HFFc6 (cell line): ENCODE measurements at regions not wholly inside any gene's neighbourhood (a gene's known extent, or its start where the extent isn't known, plus 50 kb on each side); places are given as distances from the start of the nearest gene placed in this dataset.

Experiments used
- DNase-seq: peaks from one replicate; pipeline ENCODE4 v3.0.0-alpha.2; 2018
- H3K27ac Mint-ChIP-seq: 2 replicates; pipeline ENCODE4 v1.8.0; 2020; ENCODE audit warnings: mild to moderate bottlenecking, mixed read lengths
- H3K27me3 Mint-ChIP-seq: 2 replicates; pipeline ENCODE4 v1.8.0; 2021; ENCODE audit warnings: mild to moderate bottlenecking, moderate library complexity, mixed read lengths; ENCODE audit not compliant: insufficient read depth
- H3K36me3 Mint-ChIP-seq: 2 replicates; pipeline ENCODE4 v1.8.0; 2021; ENCODE audit warnings: low read depth, mixed read lengths
- H3K4me1 Mint-ChIP-seq: 2 replicates; pipeline ENCODE4 v1.8.0; 2020; ENCODE audit warnings: low read depth, mixed read lengths
- H3K4me3 Mint-ChIP-seq: 2 replicates; pipeline ENCODE4 v1.8.0; 2020; ENCODE audit warnings: mild to moderate bottlenecking, moderate library complexity, mixed read lengths
- H3K9me3 Mint-ChIP-seq: 2 replicates; pipeline ENCODE4 v1.8.0; 2020; ENCODE audit warnings: mild to moderate bottlenecking, mixed read lengths
- TF ChIP-seq, protein P1 (sequence below): fragments of 200-600 bp; sonication (generic); IDR thresholded peaks from 2 replicates; pipeline ENCODE4 v1.5.0; 2021; ENCODE audit warnings: antibody characterized with exemption, mild to moderate bottlenecking

DNA sequence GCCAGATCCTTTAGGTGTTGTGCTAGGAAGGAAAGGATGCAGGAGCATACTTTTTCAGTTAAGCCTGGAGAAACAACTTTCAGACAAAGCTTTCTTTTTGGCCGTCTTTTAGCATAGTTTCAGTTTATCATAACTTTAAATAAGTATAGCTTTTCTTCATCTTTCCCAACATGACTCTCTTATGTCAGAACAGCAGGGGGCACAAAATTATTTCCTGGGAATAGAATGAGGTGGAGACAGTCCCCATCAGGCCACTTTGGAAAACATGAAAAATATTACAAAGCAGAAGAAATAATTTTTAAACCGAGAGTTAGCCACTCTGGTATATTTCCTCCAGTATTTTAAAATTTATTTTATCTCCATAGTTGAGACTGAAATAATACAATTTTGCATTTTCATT, 387.6 kb downstream of the HAPSTR1 start:
- Mint-ChIP-seq H3K4me1 (no peaks in the 10 kb centered on the region), H3K4me3 (no peak overlapping the region), H3K36me3 (no peaks in the 10 kb centered on the region), H3K27ac (no peak overlapping the region), H3K27me3 (no peaks in the 10 kb centered on the region; the same call in 1 of the 2 replicates), H3K9me3 (peaks cover 18% of the 10 kb centered on the region)
- TF ChIP-seq, protein P1, sequence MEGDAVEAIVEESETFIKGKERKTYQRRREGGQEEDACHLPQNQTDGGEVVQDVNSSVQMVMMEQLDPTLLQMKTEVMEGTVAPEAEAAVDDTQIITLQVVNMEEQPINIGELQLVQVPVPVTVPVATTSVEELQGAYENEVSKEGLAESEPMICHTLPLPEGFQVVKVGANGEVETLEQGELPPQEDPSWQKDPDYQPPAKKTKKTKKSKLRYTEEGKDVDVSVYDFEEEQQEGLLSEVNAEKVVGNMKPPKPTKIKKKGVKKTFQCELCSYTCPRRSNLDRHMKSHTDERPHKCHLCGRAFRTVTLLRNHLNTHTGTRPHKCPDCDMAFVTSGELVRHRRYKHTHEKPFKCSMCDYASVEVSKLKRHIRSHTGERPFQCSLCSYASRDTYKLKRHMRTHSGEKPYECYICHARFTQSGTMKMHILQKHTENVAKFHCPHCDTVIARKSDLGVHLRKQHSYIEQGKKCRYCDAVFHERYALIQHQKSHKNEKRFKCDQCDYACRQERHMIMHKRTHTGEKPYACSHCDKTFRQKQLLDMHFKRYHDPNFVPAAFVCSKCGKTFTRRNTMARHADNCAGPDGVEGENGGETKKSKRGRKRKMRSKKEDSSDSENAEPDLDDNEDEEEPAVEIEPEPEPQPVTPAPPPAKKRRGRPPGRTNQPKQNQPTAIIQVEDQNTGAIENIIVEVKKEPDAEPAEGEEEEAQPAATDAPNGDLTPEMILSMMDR: no peak; the same call in 1 of the 2 replicates
- DNase-seq: no peak

DNA sequence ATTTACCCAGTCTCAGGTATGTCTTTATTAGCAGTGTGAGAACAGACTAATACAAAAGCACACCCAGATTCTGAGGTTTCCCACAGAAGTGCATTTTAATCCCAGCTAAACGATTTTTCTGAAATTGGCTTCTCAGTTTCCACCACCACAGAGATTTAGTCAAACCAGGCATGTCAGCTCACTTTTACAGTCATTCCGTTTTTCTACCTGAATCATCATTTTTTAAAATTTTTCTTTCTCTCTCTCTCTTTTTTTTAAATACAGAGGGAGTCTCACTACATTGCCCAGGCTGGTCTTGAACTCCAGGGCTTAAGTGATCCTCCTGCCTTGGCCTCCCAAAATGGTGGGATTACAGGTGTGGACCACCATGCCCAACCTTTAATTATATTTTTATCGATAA, 389.1 kb downstream of the HAPSTR1 start:
- TF ChIP-seq, protein P1: no peak
- no peak for DNase-seq
- no peaks in the 10 kb centered on the region for H3K36me3 Mint-ChIP-seq
- H3K27me3 Mint-ChIP-seq: no peaks in the 10 kb centered on the region; the same call in 1 of the 2 replicates
- no peaks in the 10 kb centered on the region for H3K4me1 Mint-ChIP-seq
- no peak overlapping the region for H3K4me3 Mint-ChIP-seq
- no peak overlapping the region for H3K27ac Mint-ChIP-seq
- H3K9me3 Mint-ChIP-seq: peaks cover 22% of the 10 kb centered on the region

DNA sequence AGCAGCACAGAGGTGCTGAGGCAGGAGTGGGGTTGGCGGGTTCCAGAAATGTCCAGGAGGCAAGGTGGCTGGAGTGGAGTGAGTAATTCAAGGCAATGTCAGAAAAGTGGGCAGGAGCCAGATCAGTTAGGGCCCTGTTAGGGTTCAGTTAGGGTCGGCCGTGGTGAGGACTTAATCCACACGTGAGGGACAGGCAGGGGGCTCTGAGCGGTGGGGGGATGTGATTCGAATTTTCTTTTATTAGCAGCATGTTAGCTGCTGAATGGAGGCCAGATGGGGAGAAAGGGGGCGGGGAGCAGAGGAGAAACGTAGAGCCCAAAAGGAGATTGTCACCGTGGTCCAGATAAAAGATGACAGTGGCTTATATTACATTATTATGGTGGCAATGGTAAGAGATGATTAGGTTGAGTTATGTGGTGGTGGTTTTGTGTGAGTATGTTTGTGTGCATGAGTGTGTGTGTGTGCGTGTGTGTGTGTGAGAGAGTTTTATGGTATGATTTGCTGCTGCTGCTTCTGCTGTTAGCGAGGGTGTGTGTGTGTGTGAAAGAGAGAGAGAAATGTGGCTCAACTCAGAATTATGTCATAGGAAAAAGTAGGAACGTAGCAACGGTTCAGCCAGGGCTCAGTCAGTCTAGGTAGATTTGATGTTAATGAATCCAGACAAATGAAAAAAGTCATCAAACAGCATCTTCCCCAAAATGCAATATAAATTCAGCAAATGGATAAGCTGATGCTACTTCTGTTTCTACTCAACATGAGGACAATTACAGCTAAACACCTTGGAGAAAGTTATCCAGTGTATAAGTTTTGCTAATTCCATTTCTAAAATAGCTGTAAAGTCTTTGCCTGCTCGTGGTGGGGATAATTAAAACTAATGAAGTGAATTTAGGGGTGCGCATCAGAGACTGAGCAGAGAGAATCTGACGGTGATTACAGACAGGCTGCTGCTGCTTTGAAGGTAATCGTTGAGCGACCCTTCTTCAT, 390.6 kb downstream of the HAPSTR1 start:
- Mint-ChIP-seq H3K27me3 (no peaks in the 10 kb centered on the region), H3K27ac (no peak overlapping the region), H3K36me3 (no peaks in the 10 kb centered on the region), H3K9me3 (peaks cover 30% of the 10 kb centered on the region), H3K4me3 (no peak overlapping the region), H3K4me1 (no peaks in the 10 kb centered on the region)
- DNase-seq: no peak
- TF ChIP-seq, protein P1: no peak

DNA sequence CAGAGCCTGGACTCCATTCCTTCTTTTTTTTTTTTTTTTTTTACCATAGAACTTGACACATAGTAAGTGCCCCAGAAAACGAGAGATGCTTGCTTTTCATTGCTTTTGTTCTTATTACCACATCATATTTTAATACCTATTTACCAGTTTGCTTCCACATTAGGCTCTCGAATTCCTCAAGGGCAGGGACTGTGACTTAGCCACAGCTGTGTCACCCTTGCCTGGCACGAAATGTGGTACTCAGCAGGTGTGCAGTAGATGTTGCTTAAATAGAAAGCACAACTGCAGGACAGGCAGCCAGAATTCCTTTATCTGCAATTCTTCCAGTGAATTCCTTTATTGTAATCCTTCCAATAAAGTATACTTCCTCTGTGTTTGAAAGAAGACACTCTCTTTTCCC, 393.0 kb downstream of the HAPSTR1 start:
- Mint-ChIP-seq H3K27ac (no peak overlapping the region), H3K27me3 (no peaks in the 10 kb centered on the region), H3K4me1 (no peaks in the 10 kb centered on the region), H3K9me3 (peaks cover 31% of the 10 kb centered on the region), H3K36me3 (no peaks in the 10 kb centered on the region), H3K4me3 (no peak overlapping the region)
- no peak for DNase-seq
- TF ChIP-seq, protein P1: no peak

DNA sequence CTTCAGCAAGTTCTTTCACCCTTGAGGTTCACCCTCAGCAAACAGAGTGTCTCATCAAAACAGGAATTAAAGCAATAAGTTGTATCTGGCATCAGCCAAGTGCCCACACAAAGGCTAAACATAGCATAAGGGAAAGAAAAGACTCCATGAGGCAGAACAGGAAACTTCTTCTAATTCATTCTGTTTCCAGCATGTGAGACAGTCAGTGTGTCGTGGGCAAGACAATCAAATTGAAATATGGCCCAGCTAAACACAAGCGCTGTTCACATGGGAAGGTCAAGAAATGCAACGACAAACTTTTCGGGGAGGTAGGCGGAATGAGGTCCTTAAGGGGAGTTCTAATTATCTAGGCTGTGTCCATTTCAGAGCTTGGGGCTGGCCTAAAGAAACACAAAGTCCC, 393.4 kb downstream of the HAPSTR1 start:
- TF ChIP-seq, protein P1: no peak
- H3K9me3 Mint-ChIP-seq: peaks cover 28% of the 10 kb centered on the region
- no peaks in the 10 kb centered on the region for H3K4me1 Mint-ChIP-seq
- no peak overlapping the region for H3K4me3 Mint-ChIP-seq
- no peaks in the 10 kb centered on the region for H3K36me3 Mint-ChIP-seq
- no peak for DNase-seq
- no peaks in the 10 kb centered on the region for H3K27me3 Mint-ChIP-seq
- no peak overlapping the region for H3K27ac Mint-ChIP-seq
